GM10266 (cell line): ENCODE measurements at regions not wholly inside any gene's neighbourhood (a gene's known extent, or its start where the extent isn't known, plus 50 kb on each side); places are given as distances from the start of the nearest gene placed in this dataset.
A peak's percentile ranks its signal among the peaks of the same experiment; 100 is the strongest.

Source experiments
- DNase-seq: peaks from one replicate; pipeline ENCODE4 v3.0.0; 2012; ENCODE audit errors: extremely low spot score
- TF ChIP-seq, protein P1 (sequence below): IDR thresholded peaks from 2 replicates; pipeline ENCODE4 v1.5.1; 2012; ENCODE audit warnings: mild to moderate bottlenecking, low read depth; ENCODE audit not compliant: control insufficient read depth, insufficient read depth; ENCODE audit errors: missing control alignments

DNA sequence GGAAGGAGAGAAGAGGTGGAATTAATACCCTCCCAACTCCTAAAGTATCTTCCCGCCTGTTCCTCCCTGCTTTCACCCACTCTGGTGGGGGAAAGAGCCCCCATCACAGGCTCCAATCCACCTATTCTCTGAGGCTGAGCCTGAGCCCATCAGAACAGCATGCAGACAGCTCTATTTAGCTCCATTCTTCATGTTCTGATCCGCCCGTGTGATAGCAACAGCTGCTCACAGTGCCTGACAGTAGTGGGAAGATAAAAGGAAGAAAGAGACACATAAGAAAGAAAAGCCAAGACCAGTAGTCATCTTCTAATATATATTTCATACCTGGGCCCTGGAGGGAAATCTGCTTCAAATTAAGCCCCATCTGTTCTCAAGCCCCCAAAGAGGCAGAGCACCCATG is 80.3 kb upstream of the AKIP1 start:
- DNase-seq: no peak
- TF ChIP-seq, protein P1, sequence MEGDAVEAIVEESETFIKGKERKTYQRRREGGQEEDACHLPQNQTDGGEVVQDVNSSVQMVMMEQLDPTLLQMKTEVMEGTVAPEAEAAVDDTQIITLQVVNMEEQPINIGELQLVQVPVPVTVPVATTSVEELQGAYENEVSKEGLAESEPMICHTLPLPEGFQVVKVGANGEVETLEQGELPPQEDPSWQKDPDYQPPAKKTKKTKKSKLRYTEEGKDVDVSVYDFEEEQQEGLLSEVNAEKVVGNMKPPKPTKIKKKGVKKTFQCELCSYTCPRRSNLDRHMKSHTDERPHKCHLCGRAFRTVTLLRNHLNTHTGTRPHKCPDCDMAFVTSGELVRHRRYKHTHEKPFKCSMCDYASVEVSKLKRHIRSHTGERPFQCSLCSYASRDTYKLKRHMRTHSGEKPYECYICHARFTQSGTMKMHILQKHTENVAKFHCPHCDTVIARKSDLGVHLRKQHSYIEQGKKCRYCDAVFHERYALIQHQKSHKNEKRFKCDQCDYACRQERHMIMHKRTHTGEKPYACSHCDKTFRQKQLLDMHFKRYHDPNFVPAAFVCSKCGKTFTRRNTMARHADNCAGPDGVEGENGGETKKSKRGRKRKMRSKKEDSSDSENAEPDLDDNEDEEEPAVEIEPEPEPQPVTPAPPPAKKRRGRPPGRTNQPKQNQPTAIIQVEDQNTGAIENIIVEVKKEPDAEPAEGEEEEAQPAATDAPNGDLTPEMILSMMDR: no peak

DNA sequence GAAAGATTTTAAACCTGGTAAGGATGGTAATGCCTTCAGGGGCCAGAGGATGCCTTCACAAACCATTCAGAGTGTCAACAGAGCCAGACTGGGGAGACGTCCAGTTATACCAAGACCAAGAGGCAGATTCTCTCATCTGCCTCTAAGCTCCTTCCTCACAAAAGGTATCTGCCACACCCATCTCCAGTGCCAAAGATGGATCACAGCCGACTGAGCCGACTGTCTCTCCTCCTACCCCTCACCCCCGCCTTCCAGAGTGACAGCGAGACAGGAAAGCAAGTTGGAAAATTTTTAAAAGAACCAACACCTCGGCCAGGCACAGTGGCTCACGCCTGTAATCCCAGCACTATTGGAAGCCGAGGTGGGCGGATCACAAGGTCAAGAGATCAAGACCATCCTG is 79.1 kb upstream of the AKIP1 start:
- no peak for DNase-seq
- TF ChIP-seq, protein P1: no peak

DNA sequence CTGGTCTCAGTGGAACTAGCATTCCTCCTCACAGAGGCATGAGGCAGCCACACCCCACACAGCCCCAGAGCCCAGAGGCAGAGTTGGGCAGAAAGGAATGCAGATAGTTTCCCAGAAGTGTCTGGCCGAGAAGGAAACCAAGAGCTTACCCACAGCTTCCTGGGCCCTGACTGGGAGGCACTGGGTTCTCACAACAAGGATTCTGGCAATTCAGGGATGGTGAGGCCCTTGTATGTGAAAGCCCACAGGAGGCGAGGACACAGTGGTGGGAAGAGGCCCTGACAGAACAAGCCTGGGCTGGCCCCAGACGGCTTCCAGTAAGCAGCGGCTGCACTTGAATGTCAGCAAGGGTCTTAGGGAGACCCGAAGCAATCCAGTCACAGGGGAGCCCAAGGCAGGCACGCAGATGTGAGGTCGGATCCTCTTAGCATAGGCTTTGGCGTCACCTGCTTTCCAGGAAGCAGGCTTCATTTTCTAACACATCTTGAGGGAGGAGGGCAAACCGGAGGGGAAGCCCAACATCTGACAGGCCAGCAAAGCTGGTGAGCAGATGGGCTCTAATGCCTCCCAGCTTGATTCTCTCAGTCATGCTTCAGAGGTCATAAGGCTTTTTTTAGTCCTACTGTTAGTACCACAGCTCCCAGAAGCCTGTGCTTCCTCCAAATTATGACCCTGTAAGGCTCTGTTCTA is 78.3 kb upstream of the AKIP1 start:
- TF ChIP-seq, protein P1: no peak
- peak; percentile 72 for DNase-seq

DNA sequence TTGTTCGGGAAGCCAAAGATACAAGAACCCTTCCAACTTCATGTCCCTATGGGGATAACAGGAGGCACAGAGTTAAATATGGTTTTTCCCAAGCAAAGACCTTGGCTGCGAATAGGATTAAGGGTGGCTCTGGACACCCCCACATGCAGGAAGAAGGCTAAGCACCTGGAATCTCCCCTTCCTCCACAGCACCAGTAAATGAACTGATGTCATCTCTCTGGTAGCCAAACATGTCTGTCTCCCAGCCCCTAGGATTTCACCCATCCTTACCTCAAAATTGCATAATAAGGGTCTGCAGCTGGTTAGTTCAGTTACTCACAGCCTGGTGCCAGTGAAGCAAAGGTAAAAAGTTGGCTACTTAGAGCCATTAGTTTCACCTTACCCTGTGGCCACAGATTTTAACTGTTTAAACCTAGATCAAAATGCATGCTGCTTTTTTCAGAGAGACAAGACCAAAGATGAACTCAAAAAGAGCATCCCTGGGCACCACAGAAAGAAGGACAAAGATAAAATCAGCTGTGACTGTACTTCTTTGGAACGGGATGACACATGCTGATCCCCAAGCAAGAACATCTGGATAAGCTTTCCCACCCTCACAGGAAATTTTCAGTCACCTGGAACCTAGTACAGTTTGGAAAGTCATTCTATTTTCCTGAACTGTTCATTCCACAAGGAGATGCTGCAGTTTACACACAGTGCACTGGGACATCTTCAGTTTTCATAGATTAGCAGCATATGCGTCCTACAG is 77.2 kb upstream of the AKIP1 start:
- TF ChIP-seq, protein P1: no peak
- DNase-seq: no peak

DNA sequence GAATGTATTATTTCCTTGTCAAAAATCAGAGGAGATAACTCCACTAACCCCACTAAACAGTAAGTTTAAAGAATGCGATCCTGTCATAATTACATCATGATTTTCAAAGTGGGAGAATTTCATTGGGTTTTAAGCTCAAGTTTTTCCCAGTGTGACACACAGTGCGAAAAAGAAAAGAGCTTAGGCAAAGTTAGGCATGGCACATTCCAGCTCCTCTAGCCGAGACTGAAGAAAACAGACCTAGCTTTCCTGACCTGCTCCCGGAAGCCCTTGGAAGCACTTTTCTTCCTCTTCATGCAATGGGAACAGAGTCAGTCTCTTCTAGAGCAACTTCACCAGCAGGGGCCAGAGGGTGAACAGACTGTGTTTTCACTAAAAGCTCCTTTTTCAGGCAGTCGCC is 76.6 kb upstream of the AKIP1 start:
- no peak for DNase-seq
- TF ChIP-seq, protein P1: no peak

DNA sequence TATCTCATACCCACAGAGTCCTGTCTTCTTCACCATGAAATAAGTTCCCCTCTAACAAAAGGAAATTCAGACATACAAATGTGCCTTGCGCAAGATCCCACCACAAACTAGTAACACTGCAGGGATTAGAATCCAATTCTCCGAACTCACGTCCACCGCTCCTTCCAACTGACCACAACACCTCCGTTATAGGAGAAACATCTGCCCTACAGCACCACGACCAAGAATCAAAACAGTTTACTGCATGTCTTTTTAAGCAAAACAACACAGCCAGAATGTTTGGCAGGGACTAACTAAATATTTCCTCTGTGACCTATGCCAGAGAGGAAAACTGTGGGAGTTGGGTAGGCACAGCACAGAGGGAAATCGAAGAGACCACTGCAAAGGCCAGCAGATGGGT is 72.7 kb upstream of the AKIP1 start:
- TF ChIP-seq, protein P1: no peak
- no peak for DNase-seq
